Astrocyte (in vitro differentiated cells and primary cell): ENCODE measurements at regions not wholly inside any gene's neighbourhood (a gene's known extent, or its start where the extent isn't known, plus 50 kb on each side); places are given as distances from the start of the nearest gene placed in this dataset.

Experiments used
- DNase-seq: peaks from one replicate; pipeline ENCODE4 v3.0.0-alpha.2; 2010; ENCODE audit warnings: low read depth
- FAIRE-seq: peaks from 2 replicates; lab custom pipeline; 2011; peaks lifted over from hg19 to GRCh38; lab: Jason Lieb, UNC
- H2AFZ ChIP-seq: 2 replicates; pipeline ENCODE4 v1.6.0; 2012; ENCODE audit warnings: low read depth, low read length, inconsistent platforms
- H3K27ac ChIP-seq: 2 replicates; pipeline ENCODE4 v1.5.1; 2011; ENCODE audit warnings: low read depth, low read length, inconsistent platforms
- H3K27me3 ChIP-seq: 2 replicates; pipeline ENCODE4 v1.6.0; 2011; ENCODE audit warnings: low read length, inconsistent platforms; ENCODE audit not compliant: insufficient read depth
- H3K36me3 ChIP-seq: 2 replicates; pipeline ENCODE4 v1.5.1; 2011; ENCODE audit warnings: low read length, inconsistent platforms; ENCODE audit not compliant: insufficient read depth
- H3K4me1 ChIP-seq: 2 replicates; pipeline ENCODE4 v1.5.1; 2011; ENCODE audit warnings: low read length, inconsistent platforms; ENCODE audit not compliant: insufficient read depth
- H3K4me2 ChIP-seq: 2 replicates; pipeline ENCODE4 v1.6.0; 2012; ENCODE audit warnings: low read length, inconsistent platforms
- H3K4me3 ChIP-seq: 2 replicates; pipeline ENCODE4 v1.5.1; 2011; ENCODE audit warnings: low read depth, mild to moderate bottlenecking, low read length, inconsistent platforms; ENCODE audit not compliant: insufficient read depth
- H3K79me2 ChIP-seq: 2 replicates; pipeline ENCODE4 v1.6.0; 2012; ENCODE audit warnings: mild to moderate bottlenecking, low read length, inconsistent platforms; ENCODE audit not compliant: insufficient read depth
- H3K9ac ChIP-seq: 2 replicates; pipeline ENCODE4 v1.6.0; 2012; ENCODE audit warnings: mild to moderate bottlenecking, low read length, inconsistent platforms
- H3K9me3 ChIP-seq: 2 replicates; pipeline ENCODE4 v1.5.1; 2012; ENCODE audit warnings: low read depth, mild to moderate bottlenecking, low read length, inconsistent platforms; ENCODE audit not compliant: insufficient read depth
- H4K20me1 ChIP-seq: 2 replicates; pipeline ENCODE4 v1.6.0; 2012; ENCODE audit warnings: low read length, inconsistent platforms; ENCODE audit not compliant: insufficient read depth
- H3K27ac Mint-ChIP-seq: one replicate; pipeline ENCODE4 v1.8.0; 2021; ENCODE audit warnings: mild to moderate bottlenecking, mixed read lengths; ENCODE audit not compliant: unreplicated experiment
- H3K27me3 Mint-ChIP-seq: one replicate; pipeline ENCODE4 v1.8.0; 2021; ENCODE audit warnings: low read depth, mixed read lengths; ENCODE audit not compliant: unreplicated experiment
- H3K36me3 Mint-ChIP-seq: one replicate; pipeline ENCODE4 v1.8.0; 2021; ENCODE audit warnings: low read depth, mixed read lengths; ENCODE audit not compliant: unreplicated experiment
- H3K4me1 Mint-ChIP-seq: one replicate; pipeline ENCODE4 v1.8.0; 2021; ENCODE audit warnings: low read depth, mixed read lengths; ENCODE audit not compliant: unreplicated experiment
- H3K4me3 Mint-ChIP-seq: one replicate; pipeline ENCODE4 v1.8.0; 2021; ENCODE audit warnings: mild to moderate bottlenecking, moderate library complexity, mixed read lengths; ENCODE audit not compliant: unreplicated experiment
- H3K9me3 Mint-ChIP-seq: one replicate; pipeline ENCODE4 v1.8.0; 2021; ENCODE audit warnings: mild to moderate bottlenecking, mixed read lengths; ENCODE audit not compliant: unreplicated experiment
- EZH2 ChIP-seq: IDR thresholded peaks from 2 replicates; pipeline ENCODE4 v1.6.1; 2012; ENCODE audit warnings: mild to moderate bottlenecking, low read length, inconsistent platforms; ENCODE audit not compliant: insufficient read depth
- TF ChIP-seq, protein P1 (sequence below): IDR thresholded peaks from 2 replicates; pipeline ENCODE4 v1.5.1; 2011; ENCODE audit warnings: low read depth, mild to moderate bottlenecking, inconsistent platforms, low read length, moderate library complexity; ENCODE audit not compliant: insufficient read depth

GRCh38 chr2:136049011-136049742, 63.8 kb upstream of the DARS1 start:
- FAIRE-seq (no peak), DNase-seq (no peak)
- TF ChIP-seq EZH2: no peak
- TF ChIP-seq, protein P1, sequence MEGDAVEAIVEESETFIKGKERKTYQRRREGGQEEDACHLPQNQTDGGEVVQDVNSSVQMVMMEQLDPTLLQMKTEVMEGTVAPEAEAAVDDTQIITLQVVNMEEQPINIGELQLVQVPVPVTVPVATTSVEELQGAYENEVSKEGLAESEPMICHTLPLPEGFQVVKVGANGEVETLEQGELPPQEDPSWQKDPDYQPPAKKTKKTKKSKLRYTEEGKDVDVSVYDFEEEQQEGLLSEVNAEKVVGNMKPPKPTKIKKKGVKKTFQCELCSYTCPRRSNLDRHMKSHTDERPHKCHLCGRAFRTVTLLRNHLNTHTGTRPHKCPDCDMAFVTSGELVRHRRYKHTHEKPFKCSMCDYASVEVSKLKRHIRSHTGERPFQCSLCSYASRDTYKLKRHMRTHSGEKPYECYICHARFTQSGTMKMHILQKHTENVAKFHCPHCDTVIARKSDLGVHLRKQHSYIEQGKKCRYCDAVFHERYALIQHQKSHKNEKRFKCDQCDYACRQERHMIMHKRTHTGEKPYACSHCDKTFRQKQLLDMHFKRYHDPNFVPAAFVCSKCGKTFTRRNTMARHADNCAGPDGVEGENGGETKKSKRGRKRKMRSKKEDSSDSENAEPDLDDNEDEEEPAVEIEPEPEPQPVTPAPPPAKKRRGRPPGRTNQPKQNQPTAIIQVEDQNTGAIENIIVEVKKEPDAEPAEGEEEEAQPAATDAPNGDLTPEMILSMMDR: no peak
- no peak overlapping the region for H3K27ac ChIP-seq
- H2AFZ ChIP-seq: no peak overlapping the region
- no peak overlapping the region for H3K9ac ChIP-seq
- H3K9me3 Mint-ChIP-seq: no peaks in the 10 kb centered on the region
- no peaks in the 10 kb centered on the region for H3K9me3 ChIP-seq
- H3K4me3 ChIP-seq: no peak overlapping the region
- no peaks in the 10 kb centered on the region for H3K4me1 ChIP-seq
- no peak overlapping the region for H3K4me3 Mint-ChIP-seq
- H3K36me3 ChIP-seq: no peaks in the 10 kb centered on the region
- no peaks in the 10 kb centered on the region for H3K4me1 Mint-ChIP-seq
- H3K27ac Mint-ChIP-seq: no peak overlapping the region
- H3K79me2 ChIP-seq: no peaks in the 10 kb centered on the region
- no peak overlapping the region for H3K4me2 ChIP-seq
- H4K20me1 ChIP-seq: no peaks in the 10 kb centered on the region
- H3K27me3 Mint-ChIP-seq: no peaks in the 10 kb centered on the region
- no peaks in the 10 kb centered on the region for H3K36me3 Mint-ChIP-seq
- peaks cover 5% of the 10 kb centered on the region for H3K27me3 ChIP-seq

DNA sequence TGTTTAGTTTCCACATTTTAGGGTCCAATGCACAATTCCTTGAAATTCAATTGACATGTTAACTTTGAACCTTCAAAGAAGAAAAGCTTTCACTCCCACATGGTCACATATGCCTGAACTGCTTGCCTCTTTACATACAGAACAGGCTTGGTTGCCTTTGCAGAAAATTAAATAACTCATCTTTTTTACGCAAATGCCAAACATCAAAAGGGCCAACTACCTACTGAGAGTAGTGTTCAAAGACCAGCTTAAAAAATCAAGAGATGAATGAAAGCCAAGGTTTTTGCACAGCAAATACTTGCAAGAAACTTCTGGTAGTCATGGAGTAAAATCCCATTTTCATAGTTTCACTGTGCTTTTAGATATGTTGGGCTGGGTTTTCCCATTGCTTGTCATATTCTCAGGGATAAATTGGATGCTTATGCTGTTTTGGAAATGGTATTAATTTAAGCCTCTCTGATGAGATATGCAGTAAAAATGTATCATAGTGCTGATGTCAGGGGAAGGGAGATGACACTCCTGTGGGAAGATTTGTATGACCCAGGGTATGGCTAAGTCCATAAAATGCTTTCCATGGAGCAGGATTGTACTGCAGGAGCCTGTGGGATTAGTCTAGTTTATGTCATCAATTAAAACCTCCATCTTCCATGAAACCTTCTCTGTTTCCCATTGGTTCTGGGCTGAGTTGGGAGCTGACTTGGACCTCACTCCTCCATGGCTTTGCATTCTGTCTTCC, 60.6 kb upstream of the DARS1 start:
- no peak overlapping the region for H2AFZ ChIP-seq
- H3K79me2 ChIP-seq: no peaks in the 10 kb centered on the region

More for the DNA sequence above, 60.6 kb upstream of the DARS1 start:
- Histone ChIP-seq H3K4me2 (no peak overlapping the region), H3K4me1 (no peaks in the 10 kb centered on the region), H3K27me3 (peaks cover 5% of the 10 kb centered on the region), H3K4me3 (no peak overlapping the region), H3K9me3 (no peaks in the 10 kb centered on the region), H3K9ac (no peak overlapping the region), H3K27ac (no peak overlapping the region), H3K36me3 (no peaks in the 10 kb centered on the region), H4K20me1 (no peaks in the 10 kb centered on the region)
- TF ChIP-seq, protein P1: no peak
- no peak for TF ChIP-seq EZH2
- Mint-ChIP-seq H3K27me3 (no peaks in the 10 kb centered on the region), H3K4me1 (peaks cover 2% of the 10 kb centered on the region), H3K4me3 (no peak overlapping the region), H3K9me3 (no peaks in the 10 kb centered on the region), H3K27ac (no peak overlapping the region), H3K36me3 (no peaks in the 10 kb centered on the region)
- FAIRE-seq: no peak
- no peak for DNase-seq
